Mucosa of descending colon (tissue), 3 donors: ENCODE measurements at regions not wholly inside any gene's neighbourhood (a gene's known extent, or its start where the extent isn't known, plus 50 kb on each side); places are given as distances from the start of the nearest gene placed in this dataset.

Experiments
- ATAC-seq: fragments of 200-7000 bp; cut with Tn5 transposase; one replicate; pipeline ENCODE4 v1.9.1; 2020; ENCODE audit warnings: mild to moderate bottlenecking, moderate library complexity
- DNase-seq, 3 donors: peaks; one replicate each; pipeline ENCODE4 v3.0.0-alpha.2; 2020
- H3K36me3 ChIP-seq: fragments of 200-600 bp; one replicate; pipeline ENCODE4 v1.8.0; 2021; ENCODE audit warnings: low read depth, mild to moderate bottlenecking
- H3K4me1 ChIP-seq: fragments of 200-600 bp; one replicate; pipeline ENCODE4 v1.8.0; 2021; ENCODE audit warnings: low read depth, mild to moderate bottlenecking
- H3K4me3 ChIP-seq: fragments of 200-600 bp; one replicate; pipeline ENCODE4 v1.8.0; 2021; ENCODE audit warnings: mild to moderate bottlenecking
- H3K9me3 ChIP-seq: fragments of 200-600 bp; one replicate; pipeline ENCODE4 v1.8.0; 2021; ENCODE audit warnings: mild to moderate bottlenecking
- intact Hi-C, 2 donors: fragments of 100-400 bp; cut with DNase I in 1 of 2; cut with micrococcal nuclease in 1 of 2; formaldehyde crosslinking; loops; one replicate each; pipeline versions ENCODE4 v1.11.0 to v1.11.1; 2022; cut with DNase I, micrococcal nuclease
- TF ChIP-seq, protein P1 (sequence below): fragments of 200-600 bp; IDR thresholded peaks from one replicate; pipeline ENCODE4 v1.8.0; 2022; ENCODE audit warnings: antibody characterized with exemption, mild to moderate bottlenecking
- donor health status: DM: no; HTN: no; CAD: no; lungs with moderate emphysema.
- donor health status: DM: no; HTN: no; CAD: no.
- donor health status: DM: no; HTN: yes; CAD: no.

DNA sequence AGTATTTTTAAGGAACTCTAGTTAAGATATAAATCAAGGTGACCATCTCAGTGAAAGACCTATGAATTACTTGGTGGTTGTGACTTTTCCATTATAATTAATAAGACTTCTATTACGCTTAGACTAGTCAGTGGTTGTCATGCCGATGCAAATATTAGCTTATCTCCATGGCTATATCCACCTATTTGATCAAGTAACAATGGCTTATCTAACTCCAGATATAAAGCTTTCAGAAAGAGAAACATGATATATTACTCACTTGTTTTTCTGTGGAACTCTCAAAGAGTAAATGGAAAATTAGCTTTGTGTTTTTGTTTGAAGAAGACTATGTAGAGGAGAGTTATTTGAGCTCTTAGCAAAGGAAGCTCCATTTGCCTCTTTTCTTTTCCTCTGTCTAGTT, 323.8 kb upstream of the DCN start:
- TF ChIP-seq, protein P1, sequence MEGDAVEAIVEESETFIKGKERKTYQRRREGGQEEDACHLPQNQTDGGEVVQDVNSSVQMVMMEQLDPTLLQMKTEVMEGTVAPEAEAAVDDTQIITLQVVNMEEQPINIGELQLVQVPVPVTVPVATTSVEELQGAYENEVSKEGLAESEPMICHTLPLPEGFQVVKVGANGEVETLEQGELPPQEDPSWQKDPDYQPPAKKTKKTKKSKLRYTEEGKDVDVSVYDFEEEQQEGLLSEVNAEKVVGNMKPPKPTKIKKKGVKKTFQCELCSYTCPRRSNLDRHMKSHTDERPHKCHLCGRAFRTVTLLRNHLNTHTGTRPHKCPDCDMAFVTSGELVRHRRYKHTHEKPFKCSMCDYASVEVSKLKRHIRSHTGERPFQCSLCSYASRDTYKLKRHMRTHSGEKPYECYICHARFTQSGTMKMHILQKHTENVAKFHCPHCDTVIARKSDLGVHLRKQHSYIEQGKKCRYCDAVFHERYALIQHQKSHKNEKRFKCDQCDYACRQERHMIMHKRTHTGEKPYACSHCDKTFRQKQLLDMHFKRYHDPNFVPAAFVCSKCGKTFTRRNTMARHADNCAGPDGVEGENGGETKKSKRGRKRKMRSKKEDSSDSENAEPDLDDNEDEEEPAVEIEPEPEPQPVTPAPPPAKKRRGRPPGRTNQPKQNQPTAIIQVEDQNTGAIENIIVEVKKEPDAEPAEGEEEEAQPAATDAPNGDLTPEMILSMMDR = no peak
- ATAC-seq = no peak
- H3K4me3 ChIP-seq = no peak overlapping the region
- H3K4me1 ChIP-seq = no peaks in the 10 kb centered on the region
- no peaks in the 10 kb centered on the region for H3K36me3 ChIP-seq
- intact Hi-C loops = no loop called here
- no peaks in the 10 kb centered on the region for H3K9me3 ChIP-seq
- no peak for DNase-seq

DNA sequence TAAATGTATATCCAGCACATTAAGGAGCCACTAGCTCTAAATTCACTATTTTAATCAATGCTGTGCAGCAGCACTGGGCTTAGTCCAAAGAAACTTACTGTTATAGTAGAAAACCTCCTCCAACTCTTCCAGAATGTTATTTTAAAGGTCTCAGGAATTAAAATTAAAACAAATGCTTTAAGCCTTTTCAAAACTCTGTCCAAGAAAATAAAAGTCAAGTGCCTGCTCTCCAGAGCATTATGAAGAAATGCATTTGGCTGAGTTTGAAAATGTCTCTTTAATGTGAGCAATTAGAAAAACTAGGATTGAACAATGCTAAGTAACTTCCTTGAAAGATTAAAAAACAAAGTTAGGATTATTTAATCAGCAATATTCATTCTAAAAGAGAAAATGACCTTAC, 322.4 kb upstream of the DCN start:
- intact Hi-C loops = no loop called here
- Histone ChIP-seq H3K4me1 (no peaks in the 10 kb centered on the region), H3K36me3 (no peaks in the 10 kb centered on the region), H3K4me3 (no peak overlapping the region), H3K9me3 (no peaks in the 10 kb centered on the region)
- DNase-seq (no peak), ATAC-seq (no peak)
- TF ChIP-seq, protein P1 = no peak

DNA sequence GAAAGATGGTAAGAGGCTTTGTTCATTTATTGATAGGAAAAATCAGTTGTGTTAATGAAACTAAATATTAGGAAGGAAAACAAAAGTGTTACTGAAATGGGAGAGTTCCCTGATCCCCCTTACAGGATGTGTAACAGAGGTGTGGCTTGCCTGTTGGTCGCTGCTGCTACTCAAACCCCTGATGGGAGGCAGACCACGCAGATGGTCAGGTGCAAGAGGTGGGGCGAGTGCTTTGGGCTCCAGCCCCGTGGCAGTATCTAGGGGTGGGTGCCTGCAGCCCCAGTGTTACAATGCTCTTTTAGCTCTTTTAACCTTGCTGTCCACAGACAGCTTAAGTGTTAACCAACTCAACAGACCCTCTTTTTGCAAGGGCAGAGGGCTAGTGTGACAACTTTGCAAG, 319.6 kb upstream of the DCN start:
- H3K4me3 ChIP-seq = no peak overlapping the region
- ATAC-seq (no peak), DNase-seq (no peak)
- TF ChIP-seq, protein P1 = no peak
- H3K4me1 ChIP-seq = no peaks in the 10 kb centered on the region
- no peaks in the 10 kb centered on the region for H3K36me3 ChIP-seq
- no peaks in the 10 kb centered on the region for H3K9me3 ChIP-seq
- intact Hi-C loops = no loop called here

DNA sequence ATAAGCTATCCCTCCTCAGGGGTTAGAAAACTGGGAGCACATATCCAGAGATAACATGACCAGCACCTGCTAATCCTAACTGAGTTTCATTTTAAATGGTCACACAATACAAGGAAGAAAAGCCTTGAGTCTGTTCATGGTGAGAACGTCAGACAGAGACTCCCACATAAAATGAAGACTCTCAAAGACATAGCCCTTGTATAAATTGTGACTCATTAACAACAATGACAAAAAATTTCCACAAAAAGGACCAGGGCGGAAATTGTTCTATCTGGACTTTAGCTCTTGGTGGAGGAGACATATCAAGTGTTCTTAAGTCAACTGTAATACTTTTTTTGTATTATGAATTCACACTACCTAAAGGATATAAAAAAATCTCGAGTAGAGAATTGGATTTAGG, 313.7 kb upstream of the DCN start:
- no peaks in the 10 kb centered on the region for H3K9me3 ChIP-seq
- DNase-seq (no peak), ATAC-seq (peak; percentile 77)
- TF ChIP-seq, protein P1 = no peak
- no peak overlapping the region for H3K4me3 ChIP-seq
- H3K4me1 ChIP-seq = peaks cover 5% of the 10 kb centered on the region
- no peaks in the 10 kb centered on the region for H3K36me3 ChIP-seq
- intact Hi-C loops = no loop called here

DNA sequence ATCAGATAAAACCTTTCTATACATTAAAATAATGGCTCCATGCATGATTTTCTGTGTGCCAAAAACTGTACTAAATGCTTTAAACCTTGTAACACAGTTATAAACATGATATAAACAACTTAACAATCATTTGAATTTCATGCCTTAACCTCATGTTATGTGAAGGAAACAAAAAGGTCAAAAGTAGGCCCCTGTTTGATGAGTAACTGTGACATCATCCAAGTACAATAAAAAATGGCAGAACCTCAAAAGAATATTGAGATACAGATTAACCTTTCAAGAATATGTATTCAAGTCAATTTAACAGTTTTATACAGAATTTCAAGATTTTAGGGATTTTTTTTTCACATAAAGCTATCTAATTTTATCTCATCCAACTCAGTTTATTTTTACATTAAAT, 310.7 kb upstream of the DCN start:
- ATAC-seq = peak; percentile 31

More for the DNA sequence above, 310.7 kb upstream of the DCN start:
- H3K4me3 ChIP-seq = no peak overlapping the region
- peaks cover 5% of the 10 kb centered on the region for H3K4me1 ChIP-seq
- DNase-seq = no peak
- H3K9me3 ChIP-seq = no peaks in the 10 kb centered on the region
- H3K36me3 ChIP-seq = no peaks in the 10 kb centered on the region
- TF ChIP-seq, protein P1 = no peak
- intact Hi-C loops = no loop called here
